ENCODE measurements at regions not wholly inside any gene's neighbourhood (a gene's known extent, or its start where the extent isn't known, plus 50 kb on each side); places are given as distances from the start of the nearest gene placed in this dataset.

GRCh38 chr5:91474201-91474600 lies 91.1 kb upstream of the ARRDC3 start (continued):
- TF ChIP-seq SKIL (IDR thresholded peaks at IDR 0.05; ENCODE audit: low read depth, poor library complexity, severe bottlenecking) (no peak), KDM1A (IDR thresholded peaks at IDR 0.05; ENCODE audit: borderline replicate concordance) (no peak), SREBF2 (IDR thresholded peaks at IDR 0.05; ENCODE audit: low read length) (no peak), MEF2A (IDR thresholded peaks at IDR 0.05; ENCODE audit: insufficient read depth, low read depth, low read length) (no peak)

DNA sequence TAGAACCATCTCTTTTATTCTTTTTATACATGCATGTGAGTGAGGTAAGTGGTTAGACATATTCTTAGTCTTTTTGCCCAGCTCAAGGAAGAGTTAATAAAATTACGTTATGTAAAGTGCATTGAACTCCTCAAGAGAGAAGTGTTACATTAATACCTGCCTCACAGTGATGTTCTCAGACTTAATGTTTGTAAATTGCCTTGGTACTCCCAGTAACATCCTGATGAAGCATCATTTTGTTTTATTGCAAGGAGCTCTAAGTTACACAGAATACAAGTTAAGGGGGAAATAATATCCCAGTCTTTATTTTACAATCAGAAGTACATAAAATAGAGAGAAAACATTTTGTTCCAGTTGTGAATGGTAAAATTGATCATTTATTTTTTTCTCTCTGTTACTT lies 89.5 kb upstream of the ARRDC3 start:
- ChIA-PET POLR2A (no interaction called here), RAD21 (ENCODE audit: unreplicated experiment) (no interaction called here), SMC1A (ENCODE audit: uncharacterized antibody, unreplicated experiment) (no interaction called here), CTCF (no interaction called here)
- no TSS peak for BruUV-seq (replicated peaks)
- H3K36me3 ChIP-seq (ENCODE audit: control insufficient read depth in 2 of 2, insufficient read depth in 2 of 2, low read length in 1 of 2), result no peaks in the 10 kb centered on the region
- no peak overlapping the region for H3K27ac ChIP-seq (ENCODE audit: control insufficient read depth, insufficient read depth)
- 0% methylated on average over 1 of the region's 1 CpG for WGBS (ENCODE audit: insufficient coverage, insufficient replicate concordance, low lambda C conversion rate, missing lambda C conversion rate)
- no peak for ATAC-seq
- DNase-seq (ENCODE audit: low read depth, low spot score), result no peak
- no peak overlapping the region for H3K4me2 ChIP-seq (ENCODE audit: control insufficient read depth, insufficient read depth)
- no peak overlapping the region for H3K4me3 ChIP-seq
- H3K27me3 ChIP-seq (replicated peaks in 1 of 2; ENCODE audit: control insufficient read depth in 2 of 2, insufficient read depth in 2 of 2, low read length in 1 of 2), result no peaks in the 10 kb centered on the region
- no peak overlapping the region for H2AFZ ChIP-seq (ENCODE audit: control insufficient read depth, low read depth, low read length)
- H3K4me1 ChIP-seq (ENCODE audit: control insufficient read depth, insufficient read depth, low read length), result no peaks in the 10 kb centered on the region
- H3K9me3 ChIP-seq (replicated peaks; ENCODE audit: control insufficient read depth, insufficient read depth, low read length), result no peaks in the 10 kb centered on the region
- TF ChIP-seq RFX5 (IDR thresholded peaks at IDR 0.05; ENCODE audit: low read depth, low read length) (no peak), NFYA (IDR thresholded peaks at IDR 0.05; ENCODE audit: borderline replicate concordance, low read depth, low read length) (no peak), SUZ12 (IDR thresholded peaks at IDR 0.05; ENCODE audit: unreplicated experiment) (no peak), STAT3 (IDR thresholded peaks at IDR 0.05; ENCODE audit: low read depth, low read length) (no peak), GABPA (IDR thresholded peaks at IDR 0.05; ENCODE audit: low read depth) (no peak), RELA (IDR thresholded peaks at IDR 0.05; ENCODE audit: borderline replicate concordance, partially characterized antibody) (no peak), RB1 (IDR thresholded peaks at IDR 0.05; ENCODE audit: borderline replicate concordance) (no peak), KAT2A (conservative IDR thresholded peaks at IDR 0.05; ENCODE audit: control insufficient read depth, low read depth, low read length) (no peak), YBX1 (IDR thresholded peaks at IDR 0.05) (no peak), MEF2B (IDR thresholded peaks at IDR 0.05; ENCODE audit: partially characterized antibody, poor library complexity, severe bottlenecking) (no peak), ZZZ3 (IDR thresholded peaks at IDR 0.05; ENCODE audit: control insufficient read depth, insufficient read length, low read depth) (no peak), IKZF1 (conservative IDR thresholded peaks at IDR 0.05) (no peak), KDM1A (IDR thresholded peaks at IDR 0.05; ENCODE audit: borderline replicate concordance) (no peak), CREM (IDR thresholded peaks at IDR 0.05; ENCODE audit: low read depth) (no peak), NFXL1 (IDR thresholded peaks at IDR 0.05; ENCODE audit: borderline replicate concordance) (no peak), CEBPB (IDR thresholded peaks at IDR 0.05; ENCODE audit: borderline replicate concordance in 1 of 2, low read depth in 2 of 2, low read length in 2 of 2) (no peak)
- H4K20me1 ChIP-seq (ENCODE audit: control insufficient read depth, insufficient read depth), result no peaks in the 10 kb centered on the region
- intact Hi-C loops (cut with micrococcal nuclease; ENCODE audit: unreplicated experiment) (no loop called here), in situ Hi-C loops (cut with MboI) (no loop called here)
- H3K9ac ChIP-seq (ENCODE audit: control insufficient read depth, insufficient read depth, low read length), result no peak overlapping the region
- FAIRE-seq, result no peak
- no peaks in the 10 kb centered on the region for H3K79me2 ChIP-seq (ENCODE audit: control insufficient read depth, insufficient read depth, low read length)

Data from GM12878 (cell line).